GM12891 (cell line): ENCODE measurements at regions not wholly inside any gene's neighbourhood (a gene's known extent, or its start where the extent isn't known, plus 50 kb on each side); places are given as distances from the start of the nearest gene placed in this dataset.

Source experiments
- PAX5 ChIP-seq: IDR thresholded peaks from 2 replicates; pipeline ENCODE4 v1.6.1; 2011; ENCODE audit warnings: low read length, moderate library complexity, mild to moderate bottlenecking; ENCODE audit not compliant: insufficient read depth, severe bottlenecking
- POLR2A ChIP-seq: IDR thresholded peaks from 2 replicates; pipeline ENCODE4 v1.6.1; 2011; ENCODE audit warnings: low read depth, low read length, control low read depth
- TAF1 ChIP-seq: IDR thresholded peaks from 2 replicates; pipeline ENCODE4 v1.6.1; 2011; ENCODE audit warnings: low read depth, low read length, control low read depth

DNA sequence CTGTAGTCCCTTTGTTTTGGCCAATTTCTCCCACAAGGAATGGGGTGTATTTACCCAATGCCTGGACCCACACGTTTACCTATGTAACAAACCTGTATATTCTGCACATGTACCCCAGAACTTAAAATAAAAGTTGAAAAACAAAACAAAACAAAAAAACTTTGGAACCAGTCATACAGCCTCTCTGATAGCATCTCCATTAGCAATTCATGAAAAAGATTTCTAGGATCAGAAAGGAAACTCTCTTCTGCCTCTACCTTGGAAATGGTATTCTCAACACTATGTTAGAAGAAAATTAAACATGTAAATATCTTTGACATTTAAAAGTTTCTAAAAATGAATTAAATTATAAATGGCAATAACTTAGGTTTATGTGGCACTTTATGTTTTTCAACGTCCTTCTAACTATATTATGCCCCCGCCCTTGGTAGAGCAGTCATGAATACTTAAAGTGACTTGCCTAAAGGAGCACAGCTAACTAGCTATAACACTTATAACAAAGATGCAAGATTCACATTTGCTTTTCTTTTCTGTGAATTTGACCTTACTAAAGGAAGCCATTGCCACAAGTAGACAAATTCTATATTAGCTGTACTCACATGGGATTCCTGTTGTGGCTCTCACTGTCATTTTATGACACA is 147.5 kb upstream of the FKBP1C start:
- TF ChIP-seq POLR2A, result no peak
- TF ChIP-seq TAF1, result no peak
- TF ChIP-seq PAX5, result no peak
